ENCODE measurements at regions not wholly inside any gene's neighbourhood (a gene's known extent, or its start where the extent isn't known, plus 50 kb on each side); places are given as distances from the start of the nearest gene placed in this dataset.

DNA sequence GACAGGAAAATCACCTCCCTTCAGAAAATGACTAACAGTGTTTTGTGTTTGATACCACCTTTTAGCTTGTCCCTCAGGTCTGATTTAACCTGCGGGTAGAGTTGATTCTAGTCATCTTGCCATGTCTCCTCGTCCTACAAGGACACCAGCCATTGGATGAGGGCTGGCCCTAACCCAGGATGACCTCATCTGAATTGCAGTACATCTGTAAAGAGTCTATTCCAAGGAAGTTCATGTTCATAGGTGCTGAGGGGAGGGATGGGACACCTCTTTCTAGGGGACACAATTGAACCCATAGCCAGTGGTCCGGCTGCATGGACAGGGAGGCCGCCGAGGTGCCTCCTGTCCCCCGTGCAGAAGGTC lies 52.0 kb upstream of the DACT2 start:
- CTCF ChIA-PET: no interaction called here
- Histone ChIP-seq H3K27ac (ENCODE audit: low read depth in 1 of 2, low read length in 2 of 2) (no peak overlapping the region), H3K4me1 (ENCODE audit: insufficient read depth, low read length) (peaks cover 8% of the 10 kb centered on the region), H3K36me3 (ENCODE audit: insufficient read depth, low read length) (no peaks in the 10 kb centered on the region), H3K4me3 (ENCODE audit: low read length) (no peak overlapping the region), H3K27me3 (ENCODE audit: control insufficient read depth in 1 of 2, insufficient read depth in 2 of 2, low read length in 2 of 2) (no peaks in the 10 kb centered on the region), H3K9me3 (ENCODE audit: control insufficient read depth in 1 of 2, insufficient read depth in 1 of 2, low read length in 2 of 2) (peaks cover 0 to 4% of the 10 kb centered on the region in 2 experiments)
- DNase-seq: no peak
- H3K27me3 Mint-ChIP-seq: no peaks in the 10 kb centered on the region
- intact Hi-C loops (cut with DNase I, micrococcal nuclease): no loop called here
- peaks cover 5% of the 10 kb centered on the region for H3K4me1 Mint-ChIP-seq (ENCODE audit: low read depth)
- no peaks in the 10 kb centered on the region for H3K36me3 Mint-ChIP-seq (ENCODE audit: low read depth)
- TF ChIP-seq, protein P1, sequence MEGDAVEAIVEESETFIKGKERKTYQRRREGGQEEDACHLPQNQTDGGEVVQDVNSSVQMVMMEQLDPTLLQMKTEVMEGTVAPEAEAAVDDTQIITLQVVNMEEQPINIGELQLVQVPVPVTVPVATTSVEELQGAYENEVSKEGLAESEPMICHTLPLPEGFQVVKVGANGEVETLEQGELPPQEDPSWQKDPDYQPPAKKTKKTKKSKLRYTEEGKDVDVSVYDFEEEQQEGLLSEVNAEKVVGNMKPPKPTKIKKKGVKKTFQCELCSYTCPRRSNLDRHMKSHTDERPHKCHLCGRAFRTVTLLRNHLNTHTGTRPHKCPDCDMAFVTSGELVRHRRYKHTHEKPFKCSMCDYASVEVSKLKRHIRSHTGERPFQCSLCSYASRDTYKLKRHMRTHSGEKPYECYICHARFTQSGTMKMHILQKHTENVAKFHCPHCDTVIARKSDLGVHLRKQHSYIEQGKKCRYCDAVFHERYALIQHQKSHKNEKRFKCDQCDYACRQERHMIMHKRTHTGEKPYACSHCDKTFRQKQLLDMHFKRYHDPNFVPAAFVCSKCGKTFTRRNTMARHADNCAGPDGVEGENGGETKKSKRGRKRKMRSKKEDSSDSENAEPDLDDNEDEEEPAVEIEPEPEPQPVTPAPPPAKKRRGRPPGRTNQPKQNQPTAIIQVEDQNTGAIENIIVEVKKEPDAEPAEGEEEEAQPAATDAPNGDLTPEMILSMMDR (IDR thresholded peaks at IDR 0.05): no peak
- POLR2A ChIA-PET: no interaction called here
- no peaks in the 10 kb centered on the region for H3K9me3 Mint-ChIP-seq
- no peak overlapping the region for H3K27ac Mint-ChIP-seq
- H3K4me3 Mint-ChIP-seq: no peak overlapping the region
- no peak for ATAC-seq (ENCODE audit: poor library complexity)

- Mint-ChIP-seq H3K27ac (no peak overlapping the region), H3K27me3 (no peaks in the 10 kb centered on the region), H3K9me3 (no peaks in the 10 kb centered on the region), H3K4me3 (no peak overlapping the region), H3K36me3 (ENCODE audit: low read depth) (no peaks in the 10 kb centered on the region), H3K4me1 (ENCODE audit: low read depth) (peaks cover 5% of the 10 kb centered on the region)
- Histone ChIP-seq H3K4me1 (ENCODE audit: insufficient read depth, low read length) (peaks cover 8% of the 10 kb centered on the region), H3K27me3 (ENCODE audit: control insufficient read depth in 1 of 2, insufficient read depth in 2 of 2, low read length in 2 of 2) (no peaks in the 10 kb centered on the region), H3K27ac (ENCODE audit: low read depth in 1 of 2, low read length in 2 of 2) (no peak overlapping the region), H3K9me3 (ENCODE audit: control insufficient read depth in 1 of 2, insufficient read depth in 1 of 2, low read length in 2 of 2) (peaks cover 0 to 6% of the 10 kb centered on the region in 2 experiments), H3K4me3 (ENCODE audit: low read length) (no peak overlapping the region), H3K36me3 (ENCODE audit: insufficient read depth, low read length) (no peaks in the 10 kb centered on the region)
- TF ChIP-seq, protein P1 (IDR thresholded peaks at IDR 0.05): no peak
- ChIA-PET POLR2A (no interaction called here), CTCF (no interaction called here)
- intact Hi-C loops (cut with DNase I, micrococcal nuclease): no loop called here
- DNase-seq (no peak), ATAC-seq (ENCODE audit: poor library complexity) (no peak)
Measured at GRCh38 chr6:168371981-168372711, 52.6 kb upstream of the DACT2 start.

DNA sequence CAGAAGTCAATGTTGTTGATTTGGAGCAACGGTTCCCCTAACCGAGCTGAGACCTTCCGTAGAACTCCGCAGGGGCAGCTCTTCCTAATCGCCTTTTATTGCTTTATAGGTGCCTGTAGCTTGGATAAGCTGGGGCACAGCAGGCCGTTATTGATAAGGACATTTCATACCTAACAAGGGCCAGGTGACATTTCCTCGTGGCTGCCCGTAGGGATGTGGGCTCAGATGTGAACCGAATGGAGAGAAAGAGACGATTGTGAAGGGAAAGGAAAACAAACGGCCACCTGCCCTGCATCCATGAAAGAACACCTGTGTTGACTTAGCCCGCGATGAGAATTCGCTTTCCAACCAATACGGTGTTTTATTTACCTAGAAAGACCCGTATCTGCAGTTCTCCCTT lies 53.3 kb upstream of the DACT2 start:
- TF ChIP-seq, protein P1 (IDR thresholded peaks at IDR 0.05): no peak
- Histone ChIP-seq H3K4me3 (ENCODE audit: low read length) (no peak overlapping the region), H3K36me3 (ENCODE audit: insufficient read depth, low read length) (no peaks in the 10 kb centered on the region), H3K27me3 (ENCODE audit: control insufficient read depth in 1 of 2, insufficient read depth in 2 of 2, low read length in 2 of 2) (no peaks in the 10 kb centered on the region), H3K4me1 (ENCODE audit: insufficient read depth, low read length) (peaks cover 8% of the 10 kb centered on the region), H3K9me3 (ENCODE audit: control insufficient read depth in 1 of 2, insufficient read depth in 1 of 2, low read length in 2 of 2) (peaks cover 0 to 13% of the 10 kb centered on the region in 2 experiments), H3K27ac (ENCODE audit: low read depth in 1 of 2, low read length in 2 of 2) (no peak overlapping the region)
- Mint-ChIP-seq H3K9me3 (no peaks in the 10 kb centered on the region), H3K4me1 (ENCODE audit: low read depth) (peaks cover 5% of the 10 kb centered on the region), H3K36me3 (ENCODE audit: low read depth) (no peaks in the 10 kb centered on the region), H3K27ac (no peak overlapping the region), H3K4me3 (no peak overlapping the region), H3K27me3 (no peaks in the 10 kb centered on the region)
- intact Hi-C loops (cut with DNase I, micrococcal nuclease): no loop called here
- ChIA-PET CTCF (no interaction called here), POLR2A (no interaction called here)
- ATAC-seq (ENCODE audit: poor library complexity) (no peak), DNase-seq (no peak)
